HEK293 (cell line): ENCODE measurements at regions not wholly inside any gene's neighbourhood (a gene's known extent, or its start where the extent isn't known, plus 50 kb on each side); places are given as distances from the start of the nearest gene placed in this dataset.

ENCODE experiments used
- CTCF ChIA-PET: fragments of 350-600 bp; formaldehyde crosslinking; extraction: SDS; loops from one replicate; lab custom pipeline; 2021; ENCODE audit warnings: antibody characterized with exemption; lab: Yijun Ruan, JAX
- POLR2A ChIA-PET: fragments of 300-600 bp; formaldehyde crosslinking; extraction: SDS; loops from one replicate; lab custom pipeline; 2020; ENCODE audit warnings: antibody characterized with exemption, inconsistent platforms; lab: Yijun Ruan, JAX
- H3K27ac ChIP-seq: fragments of 200-500 bp; sonication (Bioruptor generic); 2 replicates; pipeline ENCODE4 v1.5.1; 2014; ENCODE audit warnings: low read depth, low read length, control low read depth, inconsistent platforms; ENCODE audit errors: extremely low read depth
- H3K36me3 ChIP-seq, 2 experiments: fragments of 200-500 bp in 1 of 2; sonication (Bioruptor generic) in 1 of 2; 1 replicate in 1 of 2; 2 replicates in 1 of 2; pipeline ENCODE4 v1.5.1; 2014 to 2017; ENCODE audit warnings: inconsistent platforms in 2 of 2, low read length in 2 of 2; ENCODE audit not compliant: control insufficient read depth in 2 of 2, insufficient read depth in 1 of 2
- H3K4me1 ChIP-seq: fragments of 200-500 bp; sonication (Bioruptor generic); 2 replicates; pipeline ENCODE4 v1.5.1; 2014; ENCODE audit warnings: mild to moderate bottlenecking, low read length, inconsistent platforms; ENCODE audit not compliant: control insufficient read depth, insufficient read depth
- H3K4me3 ChIP-seq: 2 replicates; pipeline ENCODE4 v1.5.1; 2011; ENCODE audit warnings: low read depth, mild to moderate bottlenecking, control low read depth, low read length, moderate library complexity
- H3K9me3 ChIP-seq: fragments of 200-500 bp; sonication (Bioruptor generic); 2 replicates; pipeline ENCODE4 v1.5.1; 2014; ENCODE audit warnings: low read depth, low read length, inconsistent platforms; ENCODE audit not compliant: control insufficient read depth, insufficient read depth
- GLIS1 ChIP-seq: fragments of 450-650 bp; formaldehyde crosslinking; IDR thresholded peaks from 2 replicates; pipeline ENCODE4 v1.5.1; 2016; ENCODE audit warnings: missing biosample characterization, missing genetic modification characterization
- GLIS2 ChIP-seq: fragments of 450-650 bp; formaldehyde crosslinking; IDR thresholded peaks from 2 replicates; pipeline ENCODE4 v1.5.1; 2016; ENCODE audit warnings: missing biosample characterization, missing genetic modification characterization
- KLF1 ChIP-seq: fragments of 450-650 bp; formaldehyde crosslinking; IDR thresholded peaks from 2 replicates; pipeline ENCODE4 v1.5.1; 2016; ENCODE audit warnings: missing biosample characterization, missing genetic modification characterization
- KLF10 ChIP-seq: fragments of 450-650 bp; IDR thresholded peaks from 2 replicates; pipeline ENCODE4 v1.5.1; 2018; ENCODE audit warnings: missing biosample characterization, mild to moderate bottlenecking, missing genetic modification characterization
- KLF8 ChIP-seq: fragments of 450-650 bp; formaldehyde crosslinking; IDR thresholded peaks from 2 replicates; pipeline ENCODE4 v1.5.1; 2016; ENCODE audit warnings: missing biosample characterization, missing genetic modification characterization
- OSR2 ChIP-seq: fragments of 450-650 bp; formaldehyde crosslinking; IDR thresholded peaks from 2 replicates; pipeline ENCODE4 v1.5.1; 2016; ENCODE audit warnings: missing biosample characterization, missing genetic modification characterization
- SCRT2 ChIP-seq: fragments of 450-650 bp; formaldehyde crosslinking; IDR thresholded peaks from 2 replicates; pipeline ENCODE4 v1.5.1; 2016; ENCODE audit warnings: missing biosample characterization, missing genetic modification characterization
- YY1 ChIP-seq: fragments of 450-650 bp; formaldehyde crosslinking; IDR thresholded peaks from 2 replicates; pipeline ENCODE4 v1.5.1; 2018; ENCODE audit warnings: missing biosample characterization, missing genetic modification characterization
- ZBTB1 ChIP-seq: fragments of 450-650 bp; formaldehyde crosslinking; IDR thresholded peaks from 2 replicates; pipeline ENCODE4 v1.5.1; 2016; ENCODE audit warnings: missing biosample characterization, missing genetic modification characterization
- ZBTB17 ChIP-seq: fragments of 450-650 bp; formaldehyde crosslinking; IDR thresholded peaks from 2 replicates; pipeline ENCODE4 v1.5.1; 2016; ENCODE audit warnings: missing biosample characterization, missing genetic modification characterization
- ZBTB20 ChIP-seq: fragments of 450-650 bp; formaldehyde crosslinking; IDR thresholded peaks from 2 replicates; pipeline ENCODE4 v1.5.1; 2016; ENCODE audit warnings: missing biosample characterization, missing genetic modification characterization
- ZEB2 ChIP-seq: fragments of 450-650 bp; formaldehyde crosslinking; IDR thresholded peaks from 2 replicates; pipeline ENCODE4 v1.5.1; 2016; ENCODE audit warnings: missing biosample characterization, missing genetic modification characterization
- ZFP37 ChIP-seq: fragments of 450-650 bp; formaldehyde crosslinking; IDR thresholded peaks from 2 replicates; pipeline ENCODE4 v1.5.1; 2016; ENCODE audit warnings: missing biosample characterization, missing genetic modification characterization
- ZNF121 ChIP-seq: fragments of 450-650 bp; formaldehyde crosslinking; IDR thresholded peaks from 2 replicates; pipeline ENCODE4 v1.5.1; 2016; ENCODE audit warnings: missing biosample characterization, missing genetic modification characterization
- ZNF132 ChIP-seq: fragments of 450-650 bp; formaldehyde crosslinking; IDR thresholded peaks from 2 replicates; pipeline ENCODE4 v1.5.1; 2017; ENCODE audit warnings: missing biosample characterization, missing genetic modification characterization, borderline replicate concordance
- ZNF133 ChIP-seq: fragments of 450-650 bp; formaldehyde crosslinking; IDR thresholded peaks from 2 replicates; pipeline ENCODE4 v1.5.1; 2016; ENCODE audit warnings: missing biosample characterization, missing genetic modification characterization
- ZNF221 ChIP-seq: fragments of 450-650 bp; formaldehyde crosslinking; IDR thresholded peaks from 2 replicates; pipeline ENCODE4 v1.5.1; 2017; ENCODE audit warnings: missing biosample characterization, missing genetic modification characterization, borderline replicate concordance
- ZNF239 ChIP-seq: fragments of 450-650 bp; formaldehyde crosslinking; IDR thresholded peaks from 2 replicates; pipeline ENCODE4 v1.5.1; 2016; ENCODE audit warnings: missing biosample characterization, missing genetic modification characterization
- ZNF324 ChIP-seq: fragments of 450-650 bp; formaldehyde crosslinking; IDR thresholded peaks from 2 replicates; pipeline ENCODE4 v1.5.1; 2016; ENCODE audit warnings: missing biosample characterization, missing genetic modification characterization
- ZNF555 ChIP-seq: fragments of 450-650 bp; formaldehyde crosslinking; conservative IDR thresholded peaks from 2 replicates; pipeline ENCODE4 v1.5.1; 2017; ENCODE audit warnings: missing biosample characterization, mild to moderate bottlenecking, missing genetic modification characterization, inconsistent platforms
- ZNF610 ChIP-seq: fragments of 450-650 bp; formaldehyde crosslinking; IDR thresholded peaks from 2 replicates; pipeline ENCODE4 v1.5.1; 2016; ENCODE audit warnings: missing biosample characterization, missing genetic modification characterization, borderline replicate concordance
- ZNF629 ChIP-seq: fragments of 450-650 bp; formaldehyde crosslinking; IDR thresholded peaks from 2 replicates; pipeline ENCODE4 v1.5.1; 2017; ENCODE audit warnings: missing biosample characterization, missing genetic modification characterization
- ZNF707 ChIP-seq: fragments of 450-650 bp; formaldehyde crosslinking; IDR thresholded peaks from 2 replicates; pipeline ENCODE4 v1.5.1; 2016; ENCODE audit warnings: missing biosample characterization, missing genetic modification characterization
- TF ChIP-seq, protein P1 (sequence below): fragments of 450-650 bp; formaldehyde crosslinking; IDR thresholded peaks from 2 replicates; pipeline ENCODE4 v1.5.1; 2017; ENCODE audit warnings: missing biosample characterization, mild to moderate bottlenecking, missing genetic modification characterization, moderate library complexity
- TF ChIP-seq, protein P2 (sequence below): fragments of 450-650 bp; formaldehyde crosslinking; IDR thresholded peaks from 2 replicates; pipeline ENCODE4 v1.5.1; 2016; ENCODE audit warnings: missing biosample characterization, missing genetic modification characterization
- TF ChIP-seq, protein P3 (sequence below): fragments of 450-650 bp; formaldehyde crosslinking; IDR thresholded peaks from 2 replicates; pipeline ENCODE4 v1.5.1; 2016; ENCODE audit warnings: missing biosample characterization, missing genetic modification characterization

DNA sequence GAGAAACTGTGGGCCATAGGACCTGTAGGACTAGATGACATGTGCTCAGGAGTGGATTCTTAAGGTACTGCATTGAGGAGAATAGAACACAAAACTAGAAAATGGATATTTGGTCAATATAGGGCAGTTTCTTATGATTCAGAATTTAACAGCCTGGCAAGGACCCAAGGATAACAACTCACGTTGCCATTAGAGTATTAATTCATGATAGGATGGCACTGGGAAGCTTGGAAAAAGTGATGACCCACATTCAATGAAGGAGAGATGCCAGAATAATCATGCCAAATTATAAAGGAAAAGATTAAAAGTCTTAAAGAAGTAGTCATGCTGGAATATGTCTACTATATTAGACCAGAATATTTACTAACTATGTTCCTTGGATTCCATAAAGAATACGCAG lies 594.5 kb downstream of the ANKRD50 start:
- CTCF ChIA-PET = no interaction called here
- POLR2A ChIA-PET = no interaction called here
- Histone ChIP-seq H3K4me3 (no peak overlapping the region), H3K27ac (no peak overlapping the region), H3K36me3 (no peaks in the 10 kb centered on the region), H3K9me3 (no peaks in the 10 kb centered on the region), H3K4me1 (no peaks in the 10 kb centered on the region)
- TF ChIP-seq KLF10 (tag by site-specific recombination) (no peak), ZNF610 (tag by site-specific recombination) (no peak)

DNA sequence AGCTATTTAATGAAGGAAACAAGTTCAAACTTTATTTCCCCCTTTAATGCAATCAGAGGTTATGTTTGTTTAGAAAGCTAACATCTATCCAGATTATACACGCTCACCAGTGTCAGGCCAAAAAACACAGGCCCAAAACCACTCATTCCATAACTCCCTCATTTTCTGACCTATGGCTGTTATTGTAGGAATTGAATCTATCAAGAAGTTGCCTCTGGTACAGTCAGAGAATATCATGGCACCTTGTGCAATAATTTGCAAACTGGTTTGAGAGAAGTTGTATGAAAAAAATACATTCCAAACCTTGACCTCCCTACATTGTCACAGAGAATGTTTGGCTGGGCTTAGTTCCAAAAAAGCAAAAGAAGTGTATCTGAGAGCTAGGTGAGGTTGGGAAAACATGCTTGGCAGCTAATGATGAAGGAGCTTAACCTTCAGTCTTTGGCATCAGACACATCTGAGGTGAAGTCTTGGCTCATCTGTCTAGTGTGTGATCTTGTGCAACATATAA lies 591.0 kb downstream of the ANKRD50 start:
- POLR2A ChIA-PET = no interaction called here
- CTCF ChIA-PET = interaction anchor here (1.1 kb wide), 1 partner anchor 10 kb away, joined by 4 read pairs; no protein-coding TSS in a partner anchor
- no peak overlapping the region for H3K4me3 ChIP-seq
- no peaks in the 10 kb centered on the region for H3K36me3 ChIP-seq
- TF ChIP-seq ZNF324 (tag by site-specific recombination) (no peak), ZBTB1 (tag by site-specific recombination) (no peak), GLIS1 (tag by site-specific recombination) (no peak), KLF1 (tag by site-specific recombination) (no peak), ZNF221 (tag by site-specific recombination) (no peak), ZBTB17 (no peak), GLIS2 (tag by site-specific recombination) (no peak), SCRT2 (tag by site-specific recombination) (no peak), ZEB2 (tag by site-specific recombination) (no peak), ZNF132 (tag by site-specific recombination) (no peak), ZNF121 (tag by site-specific recombination) (no peak), ZBTB20 (tag by site-specific recombination) (no peak), OSR2 (no peak)
- TF ChIP-seq, protein P1, sequence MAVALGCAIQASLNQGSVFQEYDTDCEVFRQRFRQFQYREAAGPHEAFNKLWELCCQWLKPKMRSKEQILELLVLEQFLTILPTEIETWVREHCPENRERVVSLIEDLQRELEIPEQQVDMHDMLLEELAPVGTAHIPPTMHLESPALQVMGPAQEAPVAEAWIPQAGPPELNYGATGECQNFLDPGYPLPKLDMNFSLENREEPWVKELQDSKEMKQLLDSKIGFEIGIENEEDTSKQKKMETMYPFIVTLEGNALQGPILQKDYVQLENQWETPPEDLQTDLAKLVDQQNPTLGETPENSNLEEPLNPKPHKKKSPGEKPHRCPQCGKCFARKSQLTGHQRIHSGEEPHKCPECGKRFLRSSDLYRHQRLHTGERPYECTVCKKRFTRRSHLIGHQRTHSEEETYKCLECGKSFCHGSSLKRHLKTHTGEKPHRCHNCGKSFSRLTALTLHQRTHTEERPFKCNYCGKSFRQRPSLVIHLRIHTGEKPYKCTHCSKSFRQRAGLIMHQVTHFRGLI (tag by site-specific recombination) = no peak
- no peaks in the 10 kb centered on the region for H3K9me3 ChIP-seq
- H3K27ac ChIP-seq = no peak overlapping the region
- no peaks in the 10 kb centered on the region for H3K4me1 ChIP-seq

DNA sequence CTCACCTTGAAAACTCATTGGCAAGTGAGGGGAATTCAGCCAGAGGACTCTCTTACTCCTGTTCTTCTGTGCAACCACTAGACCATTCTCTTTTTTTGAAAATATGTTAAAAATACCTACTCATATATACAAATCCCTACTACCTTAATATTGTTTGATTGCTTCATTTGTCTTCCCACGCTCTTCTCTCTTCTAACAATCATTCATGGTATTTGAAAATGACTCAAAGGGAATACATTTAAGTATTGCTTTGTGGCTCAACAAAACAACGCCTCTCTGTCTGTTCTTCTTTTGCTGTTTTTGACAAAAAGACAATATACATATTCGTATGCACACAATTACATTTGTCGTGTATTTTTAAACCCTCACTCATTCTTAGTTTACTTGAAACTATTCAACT lies 589.4 kb downstream of the ANKRD50 start:
- POLR2A ChIA-PET = no interaction called here
- Histone ChIP-seq H3K27ac (no peak overlapping the region), H3K4me1 (no peaks in the 10 kb centered on the region), H3K9me3 (no peaks in the 10 kb centered on the region), H3K36me3 (no peaks in the 10 kb centered on the region), H3K4me3 (no peak overlapping the region)
- CTCF ChIA-PET = no interaction called here
- TF ChIP-seq ZNF132 (tag by site-specific recombination) = no peak
- TF ChIP-seq, protein P2, sequence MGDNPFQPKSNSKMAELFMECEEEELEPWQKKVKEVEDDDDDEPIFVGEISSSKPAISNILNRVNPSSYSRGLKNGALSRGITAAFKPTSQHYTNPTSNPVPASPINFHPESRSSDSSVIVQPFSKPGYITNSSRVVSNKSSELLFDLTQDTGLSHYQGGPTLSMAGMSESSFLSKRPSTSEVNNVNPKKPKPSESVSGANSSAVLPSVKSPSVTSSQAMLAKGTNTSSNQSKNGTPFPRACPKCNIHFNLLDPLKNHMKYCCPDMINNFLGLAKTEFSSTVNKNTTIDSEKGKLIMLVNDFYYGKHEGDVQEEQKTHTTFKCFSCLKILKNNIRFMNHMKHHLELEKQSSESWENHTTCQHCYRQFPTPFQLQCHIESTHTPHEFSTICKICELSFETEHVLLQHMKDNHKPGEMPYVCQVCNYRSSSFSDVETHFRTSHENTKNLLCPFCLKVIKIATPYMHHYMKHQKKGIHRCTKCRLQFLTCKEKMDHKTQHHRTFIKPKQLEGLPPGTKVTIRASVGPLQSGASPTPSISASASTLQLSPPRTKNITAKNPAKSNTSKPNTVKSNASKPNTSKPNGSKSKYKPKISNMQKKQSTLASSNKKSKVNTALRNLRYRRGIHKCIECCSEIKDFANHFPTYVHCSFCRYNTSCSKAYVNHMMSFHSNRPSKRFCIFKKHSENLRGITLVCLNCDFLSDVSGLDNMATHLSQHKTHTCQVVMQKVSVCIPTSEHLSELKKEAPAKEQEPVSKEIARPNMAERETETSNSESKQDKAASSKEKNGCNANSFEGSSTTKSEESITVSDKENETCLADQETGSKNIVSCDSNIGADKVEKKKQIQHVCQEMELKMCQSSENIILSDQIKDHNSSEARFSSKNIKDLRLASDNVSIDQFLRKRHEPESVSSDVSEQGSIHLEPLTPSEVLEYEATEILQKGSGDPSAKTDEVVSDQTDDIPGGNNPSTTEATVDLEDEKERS = no peak
- TF ChIP-seq ZNF133 = no peak
- TF ChIP-seq, protein P3, sequence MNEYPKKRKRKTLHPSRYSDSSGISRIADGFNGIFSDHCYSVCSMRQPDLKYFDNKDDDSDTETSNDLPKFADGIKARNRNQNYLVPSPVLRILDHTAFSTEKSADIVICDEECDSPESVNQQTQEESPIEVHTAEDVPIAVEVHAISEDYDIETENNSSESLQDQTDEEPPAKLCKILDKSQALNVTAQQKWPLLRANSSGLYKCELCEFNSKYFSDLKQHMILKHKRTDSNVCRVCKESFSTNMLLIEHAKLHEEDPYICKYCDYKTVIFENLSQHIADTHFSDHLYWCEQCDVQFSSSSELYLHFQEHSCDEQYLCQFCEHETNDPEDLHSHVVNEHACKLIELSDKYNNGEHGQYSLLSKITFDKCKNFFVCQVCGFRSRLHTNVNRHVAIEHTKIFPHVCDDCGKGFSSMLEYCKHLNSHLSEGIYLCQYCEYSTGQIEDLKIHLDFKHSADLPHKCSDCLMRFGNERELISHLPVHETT (tag by site-specific recombination) = no peak
- no peak for TF ChIP-seq YY1 (tag by site-specific recombination)
- no peak for TF ChIP-seq ZNF239 (tag by site-specific recombination)
- no peak for TF ChIP-seq ZNF555
- TF ChIP-seq ZNF629 (tag by site-specific recombination) = no peak
- TF ChIP-seq ZNF707 (tag by site-specific recombination) = no peak
- no peak for TF ChIP-seq ZFP37
- TF ChIP-seq KLF8 (tag by site-specific recombination) = no peak
